H1 (cell line): ENCODE measurements at regions not wholly inside any gene's neighbourhood (a gene's known extent, or its start where the extent isn't known, plus 50 kb on each side); places are given as distances from the start of the nearest gene placed in this dataset.

Experiments used
- CTCF ChIA-PET: fragments of 300-600 bp; sonication (Branson Sonifier 250); formaldehyde crosslinking; loops from one replicate; lab custom pipeline; 2021; ENCODE audit not compliant: partially characterized antibody; lab: Charles Lee
- POLR2A ChIA-PET: fragments of 300-600 bp; sonication (Branson Sonifier 250); formaldehyde crosslinking; loops from one replicate; lab custom pipeline; 2021; ENCODE audit warnings: inconsistent platforms; ENCODE audit not compliant: partially characterized antibody; lab: Charles Lee
- DNase-seq, 2 experiments: peaks; one replicate each; pipeline versions ENCODE4 v3.0.0 to v3.0.0-alpha.2; 2010 to 2022; ENCODE audit warnings: low spot score in 2 of 2, low read depth in 1 of 2, mixed read lengths in 1 of 2
- FAIRE-seq: peaks from 2 replicates; lab custom pipeline; 2011; peaks lifted over from hg19 to GRCh38; lab: Jason Lieb, UNC
- H2AFZ ChIP-seq: 2 replicates; pipeline ENCODE4 v1.8.1; 2012; ENCODE audit warnings: low read length, inconsistent platforms
- H2AK5ac ChIP-seq: 2 replicates; pipeline ENCODE4 v1.6.1; 2013; ENCODE audit warnings: low read depth, low read length
- H2BK120ac ChIP-seq: replicated peaks from 2 replicates; pipeline ENCODE3; 2013; ENCODE audit warnings: low read depth, low read length, inconsistent platforms
- H2BK12ac ChIP-seq: 2 replicates; pipeline ENCODE4 v1.6.1; 2013; ENCODE audit warnings: low read depth, low read length
- H2BK15ac ChIP-seq: 2 replicates; pipeline ENCODE4 v1.6.1; 2013; ENCODE audit warnings: low read length
- H2BK20ac ChIP-seq: 2 replicates; pipeline ENCODE4 v1.6.1; 2013; ENCODE audit warnings: low read length
- H2BK5ac ChIP-seq: 2 replicates; pipeline ENCODE4 v1.6.1; 2013; ENCODE audit warnings: low read depth, low read length
- H3K14ac ChIP-seq: 2 replicates; pipeline ENCODE4 v1.6.1; 2013; ENCODE audit warnings: inconsistent platforms; ENCODE audit not compliant: insufficient read length
- H3K18ac ChIP-seq: 2 replicates; pipeline ENCODE4 v1.6.1; 2013; ENCODE audit warnings: low read length; ENCODE audit errors: extremely low read depth
- H3K23ac ChIP-seq: 2 replicates; pipeline ENCODE4 v1.6.1; 2013; ENCODE audit warnings: inconsistent platforms; ENCODE audit not compliant: insufficient read length
- H3K23me2 ChIP-seq: 2 replicates; pipeline ENCODE4 v1.6.1; 2013; ENCODE audit warnings: low read depth, low read length
- H3K27ac ChIP-seq: 2 replicates; pipeline ENCODE4 v1.6.1; 2011; ENCODE audit warnings: low read depth, low read length, inconsistent platforms
- H3K27me3 ChIP-seq, 4 experiments: replicated peaks in 1 of 4; 1 replicate in 1 of 4; 2 replicates in 3 of 4; pipeline versions ENCODE4 v1.6.1 to v1.8.1; 2011 to 2013; ENCODE audit warnings: low read length in 3 of 4, mild to moderate bottlenecking in 3 of 4, inconsistent platforms in 2 of 4, mixed read lengths in 2 of 4, moderate library complexity in 1 of 4; ENCODE audit not compliant: control insufficient read depth in 3 of 4, insufficient read depth in 3 of 4; ENCODE audit errors: extremely low read depth in 1 of 4
- H3K36me3 ChIP-seq, 4 experiments: 2 replicates each; pipeline versions ENCODE4 v1.6.1 to v1.8.1; 2011 to 2013; ENCODE audit warnings: mild to moderate bottlenecking in 4 of 4, low read length in 3 of 4, moderate library complexity in 2 of 4, control low read depth in 1 of 4, inconsistent platforms in 1 of 4; ENCODE audit not compliant: insufficient read depth in 4 of 4, control insufficient read depth in 2 of 4
- H3K4ac ChIP-seq: replicated peaks from 2 replicates; pipeline ENCODE3; 2013; ENCODE audit warnings: low read length, low read depth, mixed read lengths, inconsistent platforms; ENCODE audit not compliant: insufficient read length
- H3K4me1 ChIP-seq, 4 experiments: replicated peaks in 1 of 4; 1 replicate in 1 of 4; 2 replicates in 3 of 4; pipeline versions ENCODE4 v1.6.1 to v1.8.1; 2011 to 2013; ENCODE audit warnings: low read length in 3 of 4, inconsistent platforms in 2 of 4, mixed read lengths in 1 of 4; ENCODE audit not compliant: insufficient read depth in 4 of 4, control insufficient read depth in 3 of 4
- H3K4me2 ChIP-seq, 2 experiments: 2 replicates each; pipeline versions ENCODE4 v1.6.1 to v1.8.1; 2011 to 2013; ENCODE audit warnings: low read depth in 2 of 2, low read length in 2 of 2, control low read depth in 1 of 2, inconsistent platforms in 1 of 2, mild to moderate bottlenecking in 1 of 2; ENCODE audit not compliant: insufficient read depth in 1 of 2
- H3K4me3 ChIP-seq, 4 experiments: fragments of 200-600, 300-600 bp in 1 of 4; sonication (generic), shearing (Covaris generic), sonication (Bioruptor Twin) in 1 of 4; 2 replicates each; pipeline versions ENCODE4 v1.5.1 to v1.8.1; 2011 to 2016; ENCODE audit warnings: low read length in 4 of 4, low read depth in 3 of 4, control low read depth in 2 of 4, inconsistent platforms in 2 of 4, mild to moderate bottlenecking in 2 of 4, mixed read lengths in 1 of 4, moderate library complexity in 1 of 4; ENCODE audit not compliant: insufficient read depth in 2 of 4; ENCODE audit errors: extremely low read depth in 1 of 4
- H3K56ac ChIP-seq: replicated peaks from 2 replicates; pipeline ENCODE3; 2013; ENCODE audit warnings: low read depth, mild to moderate bottlenecking, mixed read lengths, low read length, inconsistent platforms; ENCODE audit not compliant: insufficient read length
- H3K79me1 ChIP-seq: 2 replicates; pipeline ENCODE4 v1.6.1; 2013; ENCODE audit warnings: low read depth, low read length, control low read depth
- H3K79me2 ChIP-seq, 2 experiments: 2 replicates each; pipeline versions ENCODE4 v1.6.1 to v1.8.1; 2012 to 2013; ENCODE audit warnings: low read length in 2 of 2, mild to moderate bottlenecking in 2 of 2, inconsistent platforms in 1 of 2; ENCODE audit not compliant: insufficient read depth in 2 of 2, control insufficient read depth in 1 of 2
- H3K9ac ChIP-seq, 4 experiments: replicated peaks in 1 of 4; 1 replicate in 1 of 4; 2 replicates in 3 of 4; pipeline versions ENCODE4 v1.6.1 to v1.8.1; 2011 to 2013; ENCODE audit warnings: low read depth in 3 of 4, low read length in 3 of 4, control low read depth in 2 of 4, mild to moderate bottlenecking in 2 of 4, moderate library complexity in 2 of 4, inconsistent platforms in 1 of 4; ENCODE audit errors: extremely low read depth in 1 of 4
- H3K9me3 ChIP-seq, 2 experiments: 2 replicates each; pipeline versions ENCODE4 v1.6.1 to v1.8.1; 2012 to 2013; ENCODE audit warnings: mild to moderate bottlenecking in 2 of 2, moderate library complexity in 2 of 2, control low read depth in 1 of 2, inconsistent platforms in 1 of 2, low read depth in 1 of 2, low read length in 1 of 2, mixed read lengths in 1 of 2; ENCODE audit not compliant: insufficient read depth in 2 of 2
- H4K20me1 ChIP-seq, 2 experiments: replicated peaks in 1 of 2; 2 replicates each; pipeline versions ENCODE3 to v1.8.1; 2011 to 2013; ENCODE audit warnings: inconsistent platforms in 2 of 2, low read length in 2 of 2, mild to moderate bottlenecking in 1 of 2; ENCODE audit not compliant: insufficient read depth in 2 of 2, control insufficient read depth in 1 of 2
- H4K5ac ChIP-seq: 2 replicates; pipeline ENCODE4 v1.6.1; 2013; ENCODE audit warnings: low read length, low read depth, mixed read lengths, inconsistent platforms; ENCODE audit not compliant: insufficient read length
- H4K8ac ChIP-seq: 2 replicates; pipeline ENCODE4 v1.8.0; 2013; ENCODE audit warnings: mild to moderate bottlenecking, moderate library complexity, low read length, inconsistent platforms; ENCODE audit not compliant: insufficient read depth; ENCODE audit errors: extremely low read depth
- H4K91ac ChIP-seq: replicated peaks from 2 replicates; pipeline ENCODE3; 2013; ENCODE audit warnings: low read length, mixed read lengths, inconsistent platforms; ENCODE audit not compliant: insufficient read length
- ASH2L ChIP-seq: fragments of 200-600, 300-600 bp; sonication (generic); IDR thresholded peaks from one replicate; pipeline ENCODE4 v1.7.1; 2017; ENCODE audit warnings: low read length
- BACH1 ChIP-seq: IDR thresholded peaks from 2 replicates; pipeline ENCODE4 v1.6.1; 2012; ENCODE audit warnings: low read length, improper control_type of control experiment
- CBX8 ChIP-seq: fragments of 300-800, 300-1000 bp; sonication (generic); IDR thresholded peaks from 2 replicates; pipeline ENCODE4 v1.7.1; 2016; ENCODE audit warnings: low read depth, low read length, borderline replicate concordance
- CHD1 ChIP-seq: IDR thresholded peaks from 2 replicates; pipeline ENCODE4 v1.6.1; 2012; ENCODE audit warnings: low read depth, low read length, improper control_type of control experiment
- CREB1 ChIP-seq: IDR thresholded peaks from 2 replicates; pipeline ENCODE4 v1.6.1; 2012; ENCODE audit warnings: inconsistent platforms
- E2F6 ChIP-seq: IDR thresholded peaks from 2 replicates; pipeline ENCODE4 v1.6.1; 2012; ENCODE audit warnings: inconsistent platforms
- KDM5A ChIP-seq: fragments of 200-600 bp; IDR thresholded peaks from 2 replicates; pipeline ENCODE4 v1.7.1; 2012; ENCODE audit warnings: mild to moderate bottlenecking, low read length, inconsistent platforms, mixed read lengths
- RFX5 ChIP-seq: IDR thresholded peaks from 2 replicates; pipeline ENCODE4 v1.6.1; 2011; ENCODE audit warnings: low read depth, low read length, improper control_type of control experiment, borderline replicate concordance
- TAF7 ChIP-seq: optimal IDR thresholded peaks from 2 replicates; pipeline ENCODE3; 2011; ENCODE audit warnings: low read depth, mild to moderate bottlenecking, inconsistent platforms, low read length, moderate library complexity, borderline replicate concordance
- TCF12 ChIP-seq: IDR thresholded peaks from 2 replicates; pipeline ENCODE4 v1.6.1; 2011; ENCODE audit warnings: low read depth, mild to moderate bottlenecking, low read length
- WGBS, 2 experiments: shearing (Covaris generic) in 1 of 2; methylation state at CpG; one replicate each; pipeline versions ENCODE4 v1.1.6 to v1.1.7; 2013 to 2015; ENCODE audit warnings: low lambda C conversion rate in 2 of 2, mixed read lengths in 2 of 2, inconsistent platforms in 1 of 2, low coverage in 1 of 2, missing lambda C conversion rate in 1 of 2; ENCODE audit not compliant: insufficient replicate concordance in 2 of 2, insufficient coverage in 1 of 2, insufficient read length in 1 of 2; ENCODE audit errors: extremely low coverage in 1 of 2, missing lambda C conversion rate in 1 of 2; 5-methylcytosine and 5-hydroxymethylcytosine counted together
- TF ChIP-seq, protein P1 (sequence below): IDR thresholded peaks from 2 replicates; pipeline ENCODE4 v1.6.1; 2012; ENCODE audit warnings: inconsistent platforms

GRCh38 chr17:52895272-52895671 lies 736.8 kb upstream of the CA10 start:
- Histone ChIP-seq H4K20me1 (no peaks in the 10 kb centered on the region), H3K27me3 (no peaks in the 10 kb centered on the region), H3K9me3 (no peaks in the 10 kb centered on the region), H4K91ac (no peak overlapping the region), H3K9ac (no peak overlapping the region), H2AK5ac (no peak overlapping the region), H3K79me1 (no peaks in the 10 kb centered on the region), H2BK15ac (no peak overlapping the region), H3K4me1 (no peaks in the 10 kb centered on the region), H2BK5ac (no peak overlapping the region), H3K4me2 (no peak overlapping the region), H3K18ac (no peak overlapping the region), H4K5ac (no peak overlapping the region), H3K14ac (no peak overlapping the region), H3K23me2 (no peaks in the 10 kb centered on the region), H2BK12ac (no peak overlapping the region), H4K8ac (no peak overlapping the region), H3K36me3 (no peaks in the 10 kb centered on the region), H2BK20ac (no peak overlapping the region), H3K4me3 (no peak overlapping the region), H3K56ac (no peak overlapping the region), H3K27ac (no peak overlapping the region), H3K23ac (no peak overlapping the region), H3K79me2 (no peaks in the 10 kb centered on the region), H2BK120ac (no peak overlapping the region), H2AFZ (no peak overlapping the region), H3K4ac (no peak overlapping the region)
- ChIA-PET POLR2A (no interaction called here), CTCF (no interaction called here)
- FAIRE-seq = no peak
- DNase-seq = no peak
- TF ChIP-seq ASH2L (no peak), E2F6 (no peak), CHD1 (no peak), RFX5 (no peak), KDM5A (no peak), CBX8 (no peak), TCF12 (no peak), BACH1 (no peak), TAF7 (no peak), CREB1 (no peak)
- TF ChIP-seq, protein P1, sequence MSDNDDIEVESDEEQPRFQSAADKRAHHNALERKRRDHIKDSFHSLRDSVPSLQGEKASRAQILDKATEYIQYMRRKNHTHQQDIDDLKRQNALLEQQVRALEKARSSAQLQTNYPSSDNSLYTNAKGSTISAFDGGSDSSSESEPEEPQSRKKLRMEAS = no peak
- 67% methylated on average over 2 of the region's 2 CpGs; no CpG with 5 or more reads in 1 of the 2 experiments for WGBS, 2 experiments
